Left ventricle myocardium superior (tissue), 1 donor: ENCODE measurements at regions not wholly inside any gene's neighbourhood (a gene's known extent, or its start where the extent isn't known, plus 50 kb on each side); places are given as distances from the start of the nearest gene placed in this dataset.
A peak's percentile ranks its signal among the peaks of the same experiment; 100 is the strongest.
"Not testable (repeated sequence)": the region's sequence is repeated elsewhere in the genome, so short reads cannot be mapped to it uniquely, and the experiment has no call there.

ENCODE experiments used
- ATAC-seq: fragments of 200-7000 bp; cut with Tn5 transposase; one replicate; pipeline ENCODE4 v1.9.1; 2020; ENCODE audit warnings: mild to moderate bottlenecking, moderate library complexity
- DNase-seq: peaks from one replicate; pipeline ENCODE4 v3.0.0-alpha.2; 2020
- intact Hi-C: fragments of 100-400 bp; cut with micrococcal nuclease; formaldehyde crosslinking; loops from one replicate; pipeline ENCODE4 v1.11.0; 2022
- donor health status: DM: no; HTN: yes; CAD: no; lungs with severe emphysema.

DNA sequence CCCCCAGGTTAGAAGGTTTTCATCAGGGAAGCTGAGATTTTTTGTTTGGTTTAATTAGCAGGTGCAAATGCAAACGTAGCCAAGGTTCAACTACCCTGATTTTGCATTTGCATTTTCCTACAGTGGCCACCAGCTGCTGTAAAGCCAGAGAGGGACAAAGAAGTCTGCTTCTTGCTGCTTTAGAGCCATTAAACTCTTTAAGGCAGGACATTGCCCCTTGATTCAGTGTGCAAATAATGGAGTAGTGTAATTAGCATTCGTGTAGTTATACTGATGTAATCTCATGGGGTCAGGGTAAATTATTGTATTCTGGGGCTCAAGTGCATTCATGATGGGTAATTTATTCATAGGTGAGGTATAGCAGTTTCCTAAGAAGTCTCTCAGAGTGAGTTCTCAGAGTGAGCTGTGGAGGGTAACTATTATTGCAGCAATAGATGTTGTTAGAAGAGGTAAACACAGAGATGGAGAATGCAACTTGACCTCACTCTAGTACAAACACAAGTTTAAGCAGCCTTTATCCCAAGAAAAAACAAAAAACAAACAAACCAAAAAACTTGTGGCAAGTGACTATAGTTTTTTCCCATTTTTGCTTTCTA is 526.5 kb downstream of the KIF4B start:
- intact Hi-C loops: no loop called here
- ATAC-seq (no peak), DNase-seq (no peak)

DNA sequence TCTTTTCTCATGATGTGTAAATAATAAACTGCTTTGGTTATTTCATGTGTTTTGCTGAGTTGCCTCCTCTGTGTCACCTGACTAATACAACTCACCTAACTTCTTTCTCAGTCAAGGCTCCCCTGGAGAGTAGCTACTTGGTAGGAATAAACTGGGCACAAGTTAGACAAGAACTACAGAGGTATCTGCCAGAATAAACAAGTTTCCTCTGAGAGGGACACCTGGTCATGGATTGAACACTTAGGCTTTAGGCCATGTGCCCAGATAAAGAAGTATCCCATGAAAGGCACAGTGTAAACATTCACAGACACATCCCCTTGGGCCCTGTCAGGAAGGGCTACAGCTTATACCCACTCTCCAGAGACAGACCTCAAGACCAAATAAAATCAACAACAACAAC is 532.5 kb downstream of the KIF4B start:
- ATAC-seq (no peak), DNase-seq (no peak)
- intact Hi-C loops: no loop called here

DNA sequence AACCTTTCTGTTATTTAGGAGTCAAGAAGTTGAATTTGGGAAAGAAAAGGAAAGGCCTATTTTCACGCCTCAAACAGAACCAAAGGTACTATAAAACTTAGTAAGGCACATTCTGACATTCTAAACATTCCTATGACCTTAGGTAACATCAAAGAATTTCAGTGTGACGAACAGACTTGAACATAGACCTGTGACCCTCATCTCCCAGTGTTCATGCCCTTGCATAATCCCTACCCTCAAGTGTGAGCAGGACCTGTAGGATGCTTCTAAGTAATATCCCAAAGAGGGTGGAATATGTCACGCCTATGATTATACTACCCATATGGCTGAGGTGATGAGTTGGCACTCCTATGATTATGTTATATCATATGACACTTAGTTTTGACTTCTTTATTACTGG is 540.9 kb downstream of the KIF4B start:
- ATAC-seq (no peak), DNase-seq (no peak)
- intact Hi-C loops: no loop called here

DNA sequence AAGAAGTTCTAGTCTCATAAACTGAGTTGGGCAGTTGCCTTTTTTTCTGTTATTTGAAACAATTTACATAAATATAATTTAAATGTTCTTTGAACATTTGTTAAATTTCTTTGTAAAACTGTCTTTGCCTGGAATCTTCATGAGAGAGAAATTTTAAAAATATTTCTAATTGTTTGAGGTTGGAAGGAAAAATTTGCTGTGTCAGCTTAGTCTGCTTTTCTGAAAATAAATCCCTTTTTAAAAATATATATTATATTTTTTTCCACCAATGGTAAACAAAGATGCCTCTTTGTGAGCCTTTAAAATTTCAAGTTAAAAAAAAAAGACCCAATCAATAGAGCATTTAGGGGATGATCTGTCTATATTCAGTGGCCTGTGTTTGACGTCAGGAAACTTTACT is 542.7 kb downstream of the KIF4B start:
- DNase-seq (no peak), ATAC-seq (no peak)
- intact Hi-C loops: no loop called here

DNA sequence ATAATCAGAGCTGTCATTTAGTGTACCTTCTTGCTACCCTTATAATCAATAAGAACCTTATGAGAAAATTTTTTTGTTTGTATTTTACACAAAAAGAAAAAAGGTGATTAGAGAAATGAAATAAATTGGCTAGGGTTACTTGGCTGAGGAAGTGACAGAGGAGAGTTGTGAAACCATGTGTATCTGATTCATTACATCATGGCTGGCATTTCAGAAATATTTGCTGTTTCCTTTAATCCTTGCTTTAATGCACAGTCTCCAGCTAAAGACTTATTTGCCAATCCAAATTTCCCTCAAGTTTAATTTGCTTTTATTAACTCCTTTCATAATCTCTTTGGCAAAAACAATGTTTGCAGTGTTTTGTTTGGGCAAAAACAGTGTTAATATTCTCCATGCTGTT is 543.1 kb downstream of the KIF4B start:
- DNase-seq (no peak), ATAC-seq (no peak)
- intact Hi-C loops: no loop called here

DNA sequence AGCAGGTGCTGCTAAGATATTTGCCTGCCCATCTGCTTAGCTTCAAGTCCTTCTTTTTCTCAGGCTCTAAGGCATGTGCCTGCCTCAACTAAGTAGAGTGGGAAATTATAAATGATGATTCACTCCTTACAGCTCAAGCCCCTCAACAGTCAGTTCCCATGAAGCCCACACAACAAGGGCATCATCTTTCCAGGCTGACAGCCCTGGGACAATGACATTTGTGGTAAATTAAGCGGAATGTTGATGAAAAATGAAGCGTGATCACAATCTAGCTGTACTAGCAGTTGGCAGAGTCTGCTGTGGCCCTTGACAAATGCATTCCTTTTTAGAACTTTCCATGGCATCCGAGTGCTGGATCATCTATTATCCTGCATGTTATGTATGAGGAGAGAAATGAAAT is 548.6 kb downstream of the KIF4B start:
- ATAC-seq (no peak), DNase-seq (no peak)
- intact Hi-C loops: no loop called here

DNA sequence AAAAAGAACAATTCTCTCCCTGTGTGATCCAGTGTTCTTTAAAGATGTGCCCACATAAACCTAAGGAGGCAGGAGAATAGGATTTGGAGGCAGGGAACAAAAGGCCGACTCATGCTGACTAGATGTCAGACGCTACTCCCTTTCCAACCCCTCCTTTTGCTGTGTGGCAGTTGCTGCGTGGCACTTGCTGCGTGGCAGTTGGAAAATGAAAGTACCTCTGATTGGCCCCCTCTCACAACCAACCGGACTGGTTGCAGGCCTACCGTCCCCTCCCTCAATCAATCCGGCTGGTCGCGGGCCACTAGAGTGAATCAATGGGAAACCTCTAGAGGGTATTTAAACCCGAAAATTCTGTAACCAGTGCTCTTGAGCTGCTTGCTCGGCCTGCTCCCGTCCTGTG is 551.0 kb downstream of the KIF4B start:
- intact Hi-C loops: no loop called here
- ATAC-seq: no peak
- no peak for DNase-seq

DNA sequence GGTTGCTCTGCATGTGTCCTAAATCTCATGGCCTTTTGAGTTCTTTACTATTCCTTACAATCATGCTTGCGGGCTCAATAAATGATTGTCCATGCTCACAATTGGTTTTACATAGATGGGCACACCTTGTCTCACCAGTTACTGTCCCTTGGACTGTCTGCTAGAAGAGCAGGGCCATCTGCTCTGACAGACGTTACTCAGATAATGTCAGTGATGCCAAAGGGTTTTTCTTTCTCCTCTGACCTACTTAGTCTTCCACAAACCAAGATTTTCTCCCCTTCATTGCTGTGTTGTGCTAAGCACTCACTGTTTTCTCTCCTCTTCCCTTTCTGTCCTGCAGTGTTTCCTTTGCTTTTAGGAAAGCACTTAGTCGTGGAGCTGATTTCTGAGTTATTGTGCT is 562.3 kb downstream of the KIF4B start:
- ATAC-seq (no peak), DNase-seq (no peak)
- intact Hi-C loops: no loop called here

DNA sequence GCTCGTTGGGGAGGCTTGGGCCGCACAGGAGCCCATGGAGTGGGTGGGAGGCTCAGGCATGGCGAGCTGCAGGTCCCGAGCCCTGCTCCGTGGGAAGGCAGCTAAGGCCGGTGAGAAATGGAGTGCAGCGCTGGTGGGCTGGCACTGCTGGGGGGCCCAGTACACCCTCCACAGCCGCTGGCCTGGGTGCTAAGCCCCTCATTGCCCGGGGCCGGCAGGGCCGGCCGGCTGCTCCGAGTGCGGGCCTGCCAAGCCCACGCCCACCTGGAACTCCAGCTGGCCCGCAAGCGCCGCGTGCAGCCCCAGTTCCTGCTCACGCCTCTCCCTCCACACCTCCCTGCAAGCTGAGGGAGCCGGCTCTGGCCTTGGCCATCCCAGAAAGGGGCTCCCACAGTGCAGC is 573.3 kb downstream of the KIF4B start:
- intact Hi-C loops, ATAC-seq: not testable (repeated sequence)
- DNase-seq: peak; percentile 18

DNA sequence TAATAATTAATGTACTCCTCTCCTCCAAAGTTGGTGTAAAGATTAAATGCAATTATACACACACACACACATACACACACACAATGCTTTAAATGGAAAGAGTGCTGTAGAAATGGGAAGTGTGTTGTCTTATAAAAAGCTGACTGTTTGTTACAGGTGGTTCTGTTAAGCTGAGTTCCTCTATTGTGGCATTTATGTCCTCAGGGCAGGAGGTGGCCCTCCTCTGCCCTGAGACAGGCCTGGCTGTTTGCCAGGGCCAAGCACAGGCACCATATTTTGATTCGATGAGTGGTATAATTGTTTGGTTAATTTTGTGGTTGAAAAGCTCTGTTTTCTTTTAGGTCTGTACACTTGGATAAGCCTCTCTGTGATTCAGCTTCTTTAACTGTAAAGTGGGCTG is 573.9 kb downstream of the KIF4B start:
- intact Hi-C loops: no loop called here
- DNase-seq: peak; percentile 22
- ATAC-seq: no peak

DNA sequence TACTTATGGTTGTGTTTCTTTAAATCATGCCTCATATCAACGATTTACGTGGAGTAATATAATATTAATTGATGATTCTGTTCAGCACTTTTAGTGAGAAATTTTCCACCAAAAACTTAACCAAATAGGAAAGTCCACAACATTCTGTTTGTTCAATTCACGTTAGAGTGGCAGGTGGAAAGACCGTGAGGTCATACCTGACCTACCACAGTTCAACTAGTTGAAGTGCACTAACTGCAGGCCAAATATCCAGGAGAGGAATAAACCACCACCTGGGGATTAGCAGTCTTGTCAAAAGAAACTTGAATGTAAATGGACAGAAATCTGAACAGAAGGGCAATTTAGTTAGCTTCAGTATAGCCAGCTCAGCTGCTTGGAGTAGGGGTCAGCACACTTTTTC is 577.7 kb downstream of the KIF4B start:
- ATAC-seq: no peak
- no peak for DNase-seq
- intact Hi-C loops: no loop called here

DNA sequence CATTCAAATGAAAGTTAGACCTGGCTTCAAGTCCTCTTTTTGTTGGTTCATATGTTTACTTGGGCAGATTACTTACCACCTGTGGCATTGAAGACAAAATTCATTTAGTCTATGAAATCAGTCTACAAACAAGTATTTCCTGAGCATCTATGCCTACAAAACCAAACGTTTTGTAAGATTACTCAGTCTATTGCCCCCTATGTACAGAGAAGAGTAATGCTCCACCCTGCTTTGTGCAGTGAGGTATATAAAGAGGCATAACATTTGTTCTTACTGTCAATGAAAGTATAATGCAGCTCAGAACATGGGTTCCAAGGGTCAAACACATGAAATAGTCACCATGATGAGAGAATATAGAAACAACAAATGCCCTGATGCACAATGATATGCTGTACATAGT is 580.7 kb downstream of the KIF4B start:
- ATAC-seq: no peak
- intact Hi-C loops: no loop called here
- no peak for DNase-seq

DNA sequence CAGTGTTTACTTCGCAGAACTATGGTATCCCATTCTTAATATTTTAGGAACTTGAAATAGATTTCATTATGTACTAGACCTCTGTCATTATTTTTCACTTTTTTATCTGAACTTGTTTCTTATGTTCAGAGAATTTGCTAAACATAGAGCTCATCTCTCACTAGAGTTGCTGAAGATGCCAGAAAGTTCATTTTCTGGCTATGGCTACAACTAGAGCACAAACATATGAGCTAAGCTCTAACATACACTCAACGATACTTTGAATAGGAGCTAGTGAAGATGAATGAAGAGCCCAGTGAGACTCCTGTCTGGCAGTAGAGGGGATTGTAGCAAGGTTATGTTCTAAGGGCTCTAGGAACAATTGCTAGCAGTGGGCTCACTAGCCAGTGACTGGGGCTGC is 582.2 kb downstream of the KIF4B start:
- no peak for DNase-seq
- no peak for ATAC-seq
- intact Hi-C loops: no loop called here

DNA sequence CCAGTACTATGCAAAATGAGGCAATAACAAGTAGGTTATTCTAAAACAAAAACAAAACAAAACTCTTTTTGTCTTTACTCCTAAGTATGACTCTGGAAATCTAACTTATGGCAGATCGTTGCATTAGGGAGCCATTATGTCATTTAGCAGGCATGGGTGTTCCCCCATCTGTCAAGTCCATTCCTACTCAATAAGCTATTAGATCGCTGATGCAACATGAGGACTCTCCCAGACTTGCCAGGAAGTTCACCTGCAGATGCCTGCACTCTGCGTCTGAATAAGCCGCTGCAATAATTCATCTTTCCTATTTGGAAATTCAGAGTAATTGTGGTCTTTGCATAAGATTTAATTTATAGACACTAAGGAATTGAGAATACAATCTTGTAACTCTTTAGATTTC is 585.0 kb downstream of the KIF4B start:
- intact Hi-C loops: no loop called here
- ATAC-seq: no peak
- no peak for DNase-seq

DNA sequence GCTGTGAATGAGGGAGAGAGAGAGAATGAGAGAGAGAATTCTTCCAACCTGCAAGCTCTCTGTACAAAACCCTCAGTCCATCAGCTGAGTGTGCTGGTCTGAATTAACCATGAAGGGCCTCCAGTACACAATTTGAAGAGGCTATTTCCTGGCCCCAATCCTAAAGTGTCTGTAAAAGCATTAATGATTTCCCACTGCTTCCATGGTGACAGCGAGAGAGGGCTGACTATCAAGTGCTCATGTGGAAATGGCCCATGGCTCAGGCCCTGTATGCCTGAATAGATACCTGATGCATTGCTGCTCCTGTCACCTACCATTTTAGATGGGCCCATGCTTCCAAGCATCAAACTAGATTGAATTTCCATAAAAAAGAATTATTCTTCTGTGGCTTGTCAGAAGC is 592.4 kb downstream of the KIF4B start:
- intact Hi-C loops: no loop called here
- ATAC-seq: no peak

DNA sequence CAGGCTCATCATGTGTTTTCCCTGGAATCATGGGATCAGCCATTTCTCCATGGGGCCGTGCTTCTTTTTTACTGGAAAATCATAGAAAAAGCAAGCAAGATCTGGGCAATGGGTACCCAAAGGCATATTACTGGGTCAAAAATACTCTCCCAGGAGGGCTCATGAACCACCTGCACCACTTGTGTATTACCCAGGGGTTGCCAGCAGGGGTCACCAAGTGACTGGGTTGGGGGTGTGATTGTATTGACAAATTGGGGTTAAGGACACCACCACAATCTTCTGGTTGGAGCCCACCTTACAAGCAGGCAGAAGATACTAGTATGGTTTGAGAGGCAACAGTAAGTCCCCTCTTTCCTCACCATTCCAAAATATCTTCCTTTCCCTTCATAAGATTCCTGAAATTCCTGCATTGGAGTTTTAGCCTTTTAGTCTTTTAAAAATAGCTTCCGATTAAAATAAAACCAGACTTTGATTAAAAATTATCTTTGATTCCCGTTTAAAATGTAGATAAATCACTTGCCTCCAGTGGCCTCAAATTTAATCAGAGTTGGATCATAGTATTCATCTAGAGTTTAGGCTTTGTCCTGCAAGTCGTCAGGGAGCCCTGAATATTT is 603.3 kb downstream of the KIF4B start:
- intact Hi-C loops: loop anchor here (10.0 kb wide), 1 partner anchor 652 kb away; no protein-coding TSS in a partner anchor
- ATAC-seq: peak; percentile 47
- DNase-seq: peak; percentile 43

More for the DNA sequence above, 592.4 kb downstream of the KIF4B start:
- no peak for DNase-seq

DNA sequence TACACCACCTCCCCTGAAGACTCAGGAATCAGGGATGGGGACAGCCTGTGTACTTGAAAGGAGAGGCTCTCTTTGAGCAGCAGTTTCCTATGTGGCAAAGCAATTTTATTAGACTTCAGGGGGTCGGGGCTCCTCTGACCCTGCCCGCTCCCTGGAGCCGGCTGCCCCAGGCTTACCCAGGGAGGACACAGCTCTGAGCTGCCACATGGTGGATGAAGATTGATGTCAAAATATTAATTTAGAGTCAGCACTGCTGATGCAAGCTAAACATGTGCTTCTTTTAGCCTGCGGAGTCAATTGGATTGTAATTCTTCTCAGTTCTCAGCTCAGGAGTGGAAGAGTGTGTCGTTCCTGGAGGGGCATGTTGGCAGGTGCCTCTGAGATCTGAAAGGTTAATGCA is 606.1 kb downstream of the KIF4B start:
- no peak for DNase-seq
- intact Hi-C loops: loop anchor here (10.0 kb wide), 1 partner anchor 655 kb away; no protein-coding TSS in a partner anchor
- no peak for ATAC-seq

DNA sequence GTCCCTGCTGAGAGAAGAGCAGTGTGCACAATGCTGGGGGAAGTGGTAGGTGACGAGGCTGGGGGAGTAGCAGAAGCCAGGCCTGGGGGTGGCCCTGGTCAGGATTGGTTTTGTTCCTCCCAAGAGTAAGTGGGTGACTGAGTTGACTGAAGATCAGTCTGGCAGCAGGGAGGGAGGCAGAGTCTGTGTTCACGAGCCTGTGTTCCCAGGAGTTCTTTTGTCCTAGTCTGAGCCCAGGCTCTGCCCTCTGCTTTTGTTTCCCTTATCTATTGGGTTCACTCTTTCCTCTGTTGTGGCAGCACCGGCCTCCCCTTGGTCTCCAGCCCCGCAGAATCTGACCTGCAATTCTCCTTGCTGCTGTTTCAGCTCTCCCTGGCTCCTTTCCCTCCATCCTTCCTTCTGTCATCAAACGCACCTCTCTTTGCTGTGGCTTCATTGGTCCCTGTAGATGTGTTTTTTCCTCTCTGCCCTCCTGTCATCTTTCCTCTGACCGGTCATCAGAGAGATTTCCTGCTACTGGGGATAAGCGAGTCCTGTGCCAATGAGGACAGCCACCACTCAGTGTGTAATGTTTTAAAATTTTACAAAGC is 607.4 kb downstream of the KIF4B start:
- intact Hi-C loops: no loop called here
- ATAC-seq (no peak), DNase-seq (no peak)

DNA sequence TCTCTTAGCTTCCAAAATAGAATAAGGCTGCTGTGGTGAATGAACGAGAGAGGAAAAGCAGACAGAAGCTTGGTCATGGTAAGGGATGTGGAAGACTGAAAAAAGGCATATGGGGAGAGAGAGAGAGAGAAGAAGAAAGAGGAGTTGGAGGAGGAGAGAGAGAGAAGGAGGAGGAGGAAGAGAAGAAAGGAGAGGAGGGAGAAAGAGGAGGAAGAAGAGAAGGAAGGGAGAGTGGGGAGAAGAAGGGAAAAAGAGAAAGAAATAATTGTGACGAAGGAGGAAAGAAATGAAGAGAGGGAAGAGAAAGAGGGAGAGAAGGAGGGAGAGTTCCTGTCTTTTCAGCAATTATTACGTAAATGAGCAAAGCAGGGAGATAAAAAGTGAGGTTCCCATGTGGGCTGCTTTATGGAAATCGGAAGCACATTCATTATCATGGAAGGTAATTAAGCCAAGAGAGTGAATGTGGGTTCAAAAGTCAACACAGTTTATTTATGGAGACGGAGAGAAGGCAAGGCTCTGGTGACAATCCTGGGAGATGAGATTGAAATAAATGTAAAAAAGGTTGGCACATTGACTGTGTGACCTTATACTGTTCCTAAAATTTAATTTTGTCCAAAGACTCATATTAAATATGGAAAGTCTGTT is 611.2 kb downstream of the KIF4B start:
- no peak for DNase-seq
- ATAC-seq: no peak
- intact Hi-C loops: no loop called here

DNA sequence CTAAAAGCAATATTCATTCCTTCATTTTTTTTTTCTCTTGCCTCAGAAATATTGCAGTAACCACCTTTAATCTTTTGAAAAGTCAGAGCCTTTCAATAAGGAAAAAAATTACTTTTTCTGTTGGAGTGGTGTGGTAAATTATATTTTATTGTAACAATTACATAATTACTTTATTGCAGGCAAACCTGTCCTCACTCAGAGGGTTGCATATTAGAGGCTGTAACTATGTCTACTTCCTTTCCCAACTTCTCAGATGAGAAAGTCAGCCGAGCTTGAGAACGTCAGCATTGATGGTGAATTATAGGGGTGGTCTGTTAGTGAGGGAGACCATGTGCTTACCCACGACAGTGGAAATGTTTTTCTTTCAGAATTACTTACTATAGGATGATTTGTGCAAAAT is 611.8 kb downstream of the KIF4B start:
- ATAC-seq (no peak), DNase-seq (no peak)
- intact Hi-C loops: no loop called here
